Gastrocnemius medialis (tissue), 4 donors: ENCODE measurements at regions not wholly inside any gene's neighbourhood (a gene's known extent, or its start where the extent isn't known, plus 50 kb on each side); places are given as distances from the start of the nearest gene placed in this dataset.

Source experiments
- ATAC-seq, 2 donors: fragments of 150-250 bp; one replicate each; pipeline ENCODE4 v1.9.1; 2016
- DNase-seq, 2 donors: peaks; one replicate each; pipeline ENCODE4 v3.0.0-alpha.2; 2019
- H3K27ac ChIP-seq, 4 donors: fragments of 200-600 bp; sonication (generic); 1 replicate in 1 of 4; 2 replicates in 3 of 4; pipeline ENCODE4 v1.5.1; 2016 to 2018; ENCODE audit warnings: mild to moderate bottlenecking in 2 of 4, moderate library complexity in 1 of 4
- H3K27me3 ChIP-seq, 3 donors: fragments of 200-600 bp; sonication (generic) in 2 of 3; 1 replicate in 1 of 3; 2 replicates in 2 of 3; pipeline versions ENCODE4 v1.5.1 to v1.6.0; 2016 to 2019; ENCODE audit warnings: mild to moderate bottlenecking in 1 of 3, moderate library complexity in 1 of 3
- H3K36me3 ChIP-seq, 2 donors: fragments of 200-600 bp; sonication (generic) in 1 of 2; one replicate each; pipeline ENCODE4 v1.5.1; 2017 to 2018
- H3K4me1 ChIP-seq, 2 donors: fragments of 200-600 bp; sonication (generic) in 1 of 2; one replicate each; pipeline ENCODE4 v1.5.1; 2016 to 2017; ENCODE audit warnings: mild to moderate bottlenecking in 2 of 2
- H3K4me3 ChIP-seq, 4 donors: fragments of 200-600 bp; sonication (generic) in 3 of 4; 1 replicate in 1 of 4; 2 replicates in 3 of 4; pipeline ENCODE4 v1.5.1; 2016 to 2019; ENCODE audit warnings: mild to moderate bottlenecking in 2 of 4
- H3K9me3 ChIP-seq, 3 donors: fragments of 200-600 bp; sonication (generic) in 2 of 3; 1 replicate in 1 of 3; 2 replicates in 2 of 3; pipeline ENCODE4 v1.5.1; 2016 to 2019
- POLR2A ChIP-seq, 2 donors: fragments of 450-650 bp; IDR thresholded peaks; one replicate each; pipeline ENCODE4 v1.6.1; 2017; ENCODE audit warnings: antibody characterized with exemption in 2 of 2, mild to moderate bottlenecking in 2 of 2, moderate library complexity in 2 of 2
- in situ Hi-C, 4 donors: fragments of 200-750 bp; cut with MboI; loops; one replicate each; pipeline versions ENCODE4 v1.15.0 to v1.8.0; 2017; ENCODE audit warnings: low sequenced_read_pairs in 4 of 4
- intact Hi-C: fragments of 100-400 bp; cut with DNase I; formaldehyde crosslinking; loops from one replicate; pipeline ENCODE4 v1.15.1; 2023; ENCODE audit warnings: low total_unique reads
- TF ChIP-seq, protein P1 (sequence below), 5 experiments: fragments of 450-650 bp in 3 of 5; fragments of 200-600 bp in 2 of 5; sonication (generic) in 2 of 5; IDR thresholded peaks in 4 of 5; conservative IDR thresholded peaks in 1 of 5; 1 replicate in 4 of 5; 2 replicates in 1 of 5; pipeline ENCODE4 v1.5.1; 2016 to 2019; ENCODE audit warnings: antibody characterized with exemption in 5 of 5, mild to moderate bottlenecking in 3 of 5, moderate library complexity in 3 of 5

- no peak for ATAC-seq
These were observed 497.9 kb upstream of the FANCL start for GRCh38 chr2:58739033-58739432.

DNA sequence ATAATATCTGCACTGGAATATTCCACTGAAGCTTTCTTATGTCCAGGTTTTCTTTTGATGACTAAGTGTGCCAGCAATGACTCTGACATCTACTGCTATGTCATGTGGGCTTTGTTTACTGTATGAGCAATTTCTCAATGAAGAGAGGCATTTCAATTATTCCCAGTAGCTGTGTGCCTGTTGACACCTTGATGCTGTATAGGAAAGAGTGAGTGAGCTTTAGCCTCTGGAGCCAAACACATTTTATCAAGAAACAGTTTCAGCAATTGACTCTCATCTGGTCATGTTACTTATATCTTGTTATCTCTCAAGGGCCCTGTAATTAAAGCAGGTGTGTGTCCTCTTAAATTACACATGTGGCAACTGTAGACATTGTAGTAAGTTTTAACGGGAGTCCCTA lies 493.2 kb upstream of the FANCL start:
- Histone ChIP-seq H3K27me3 (no peaks in the 10 kb centered on the region), H3K4me3 (no peak overlapping the region), H3K9me3 (no peaks in the 10 kb centered on the region), H3K36me3 (no peaks in the 10 kb centered on the region), H3K4me1 (no peaks in the 10 kb centered on the region), H3K27ac (no peak overlapping the region)
- TF ChIP-seq, protein P1, sequence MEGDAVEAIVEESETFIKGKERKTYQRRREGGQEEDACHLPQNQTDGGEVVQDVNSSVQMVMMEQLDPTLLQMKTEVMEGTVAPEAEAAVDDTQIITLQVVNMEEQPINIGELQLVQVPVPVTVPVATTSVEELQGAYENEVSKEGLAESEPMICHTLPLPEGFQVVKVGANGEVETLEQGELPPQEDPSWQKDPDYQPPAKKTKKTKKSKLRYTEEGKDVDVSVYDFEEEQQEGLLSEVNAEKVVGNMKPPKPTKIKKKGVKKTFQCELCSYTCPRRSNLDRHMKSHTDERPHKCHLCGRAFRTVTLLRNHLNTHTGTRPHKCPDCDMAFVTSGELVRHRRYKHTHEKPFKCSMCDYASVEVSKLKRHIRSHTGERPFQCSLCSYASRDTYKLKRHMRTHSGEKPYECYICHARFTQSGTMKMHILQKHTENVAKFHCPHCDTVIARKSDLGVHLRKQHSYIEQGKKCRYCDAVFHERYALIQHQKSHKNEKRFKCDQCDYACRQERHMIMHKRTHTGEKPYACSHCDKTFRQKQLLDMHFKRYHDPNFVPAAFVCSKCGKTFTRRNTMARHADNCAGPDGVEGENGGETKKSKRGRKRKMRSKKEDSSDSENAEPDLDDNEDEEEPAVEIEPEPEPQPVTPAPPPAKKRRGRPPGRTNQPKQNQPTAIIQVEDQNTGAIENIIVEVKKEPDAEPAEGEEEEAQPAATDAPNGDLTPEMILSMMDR (IDR thresholded peaks at IDR 0.05 in 4 of 5, conservative IDR thresholded peaks at IDR 0.05 in 1 of 5): no peak
- TF ChIP-seq POLR2A (IDR thresholded peaks at IDR 0.05): no peak
- in situ Hi-C loops: no loop called here
- DNase-seq: no peak
- no peak for ATAC-seq
- intact Hi-C loops: no loop called here

More at GRCh38 chr2:58739033-58739432, 497.9 kb upstream of the FANCL start:
- H3K36me3 ChIP-seq: no peaks in the 10 kb centered on the region
- H3K9me3 ChIP-seq: no peaks in the 10 kb centered on the region
- DNase-seq: no peak
- no peak overlapping the region for H3K4me3 ChIP-seq
- TF ChIP-seq, protein P1 (IDR thresholded peaks at IDR 0.05 in 4 of 5, conservative IDR thresholded peaks at IDR 0.05 in 1 of 5): no peak
- TF ChIP-seq POLR2A (IDR thresholded peaks at IDR 0.05): no peak
- no peak overlapping the region for H3K27ac ChIP-seq
- no peaks in the 10 kb centered on the region for H3K4me1 ChIP-seq
- intact Hi-C loops: no loop called here
- no peaks in the 10 kb centered on the region for H3K27me3 ChIP-seq
- in situ Hi-C loops: no loop called here

GRCh38 chr2:58732999-58733398 lies 491.9 kb upstream of the FANCL start:
- TF ChIP-seq, protein P1 (IDR thresholded peaks at IDR 0.05 in 4 of 5, conservative IDR thresholded peaks at IDR 0.05 in 1 of 5): no peak
- no peak for TF ChIP-seq POLR2A (IDR thresholded peaks at IDR 0.05)

GRCh38 chr2:58731488-58731869 lies 490.4 kb upstream of the FANCL start:
- DNase-seq (no peak), ATAC-seq (no peak)
- H3K9me3 ChIP-seq: no peaks in the 10 kb centered on the region
- H3K27me3 ChIP-seq: no peaks in the 10 kb centered on the region
- TF ChIP-seq POLR2A (IDR thresholded peaks at IDR 0.05): no peak
- TF ChIP-seq, protein P1 (IDR thresholded peaks at IDR 0.05 in 4 of 5, conservative IDR thresholded peaks at IDR 0.05 in 1 of 5): no peak
- in situ Hi-C loops (no loop called here), intact Hi-C loops (no loop called here)
- H3K4me1 ChIP-seq: no peaks in the 10 kb centered on the region
- H3K4me3 ChIP-seq: no peak overlapping the region
- no peak overlapping the region for H3K27ac ChIP-seq
- H3K36me3 ChIP-seq: no peaks in the 10 kb centered on the region

More at GRCh38 chr2:58732999-58733398, 491.9 kb upstream of the FANCL start:
- intact Hi-C loops: no loop called here
- Histone ChIP-seq H3K27me3 (no peaks in the 10 kb centered on the region), H3K27ac (no peak overlapping the region), H3K36me3 (no peaks in the 10 kb centered on the region), H3K4me1 (no peaks in the 10 kb centered on the region), H3K4me3 (no peak overlapping the region), H3K9me3 (no peaks in the 10 kb centered on the region)
- in situ Hi-C loops: no loop called here
- DNase-seq: no peak
- no peak for ATAC-seq

DNA sequence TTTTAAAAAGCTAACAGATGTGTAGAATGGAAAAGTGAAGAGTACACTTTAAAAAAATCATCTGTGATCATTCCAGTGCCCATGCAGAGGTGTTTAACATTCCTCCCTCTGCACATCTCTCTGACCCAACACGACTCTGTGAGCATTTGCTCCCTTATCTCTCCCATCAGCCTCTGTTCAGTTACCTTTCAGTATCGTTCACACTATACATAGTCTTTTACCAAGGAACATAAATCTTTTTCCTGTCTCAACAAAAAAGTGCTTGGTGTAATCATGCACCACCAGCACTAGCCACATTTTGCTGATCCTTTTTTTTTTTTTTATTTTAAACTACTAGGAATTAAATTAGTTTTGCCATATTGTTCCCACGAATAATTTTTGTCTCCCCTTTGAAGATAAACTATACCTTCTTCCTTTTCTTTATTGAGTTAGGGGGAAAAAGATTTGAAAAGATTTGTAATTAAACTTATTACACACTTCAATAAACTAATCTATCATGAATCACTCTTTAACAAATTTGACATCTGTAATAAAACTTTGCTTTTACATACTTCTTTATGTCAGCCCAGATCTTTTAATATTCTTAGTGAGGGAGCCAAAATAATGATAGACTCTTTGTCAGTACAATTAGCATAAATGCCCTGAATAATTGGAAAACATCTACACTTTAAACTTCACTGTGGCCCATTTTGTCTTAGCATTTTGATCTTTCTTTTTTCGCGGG lies 489.8 kb upstream of the FANCL start:
- TF ChIP-seq, protein P1 (IDR thresholded peaks at IDR 0.05 in 4 of 5, conservative IDR thresholded peaks at IDR 0.05 in 1 of 5): no peak
- TF ChIP-seq POLR2A (IDR thresholded peaks at IDR 0.05): no peak
- in situ Hi-C loops: no loop called here
- H3K36me3 ChIP-seq: no peaks in the 10 kb centered on the region
- no peak for DNase-seq
- H3K27ac ChIP-seq: no peak overlapping the region
- no peaks in the 10 kb centered on the region for H3K27me3 ChIP-seq
- no peak for ATAC-seq
- intact Hi-C loops: no loop called here
- no peaks in the 10 kb centered on the region for H3K4me1 ChIP-seq
- no peak overlapping the region for H3K4me3 ChIP-seq
- no peaks in the 10 kb centered on the region for H3K9me3 ChIP-seq
